Stimulated activated CD4-positive, alpha-beta T cell treated with anti-CD3 and anti-CD28 coated beads, Interleukin-12 subunit alpha, Interleukin-12 subunit beta, amount 100 ng/mL, for 24 hours (primary cell): ENCODE measurements at regions not wholly inside any gene's neighbourhood (a gene's known extent, or its start where the extent isn't known, plus 50 kb on each side); places are given as distances from the start of the nearest gene placed in this dataset.

Source experiments
- DNase-seq, 2 experiments: peaks; one replicate each; pipeline ENCODE4 v3.0.0-alpha.2; 2020; ENCODE audit warnings: low read depth in 2 of 2

DNA sequence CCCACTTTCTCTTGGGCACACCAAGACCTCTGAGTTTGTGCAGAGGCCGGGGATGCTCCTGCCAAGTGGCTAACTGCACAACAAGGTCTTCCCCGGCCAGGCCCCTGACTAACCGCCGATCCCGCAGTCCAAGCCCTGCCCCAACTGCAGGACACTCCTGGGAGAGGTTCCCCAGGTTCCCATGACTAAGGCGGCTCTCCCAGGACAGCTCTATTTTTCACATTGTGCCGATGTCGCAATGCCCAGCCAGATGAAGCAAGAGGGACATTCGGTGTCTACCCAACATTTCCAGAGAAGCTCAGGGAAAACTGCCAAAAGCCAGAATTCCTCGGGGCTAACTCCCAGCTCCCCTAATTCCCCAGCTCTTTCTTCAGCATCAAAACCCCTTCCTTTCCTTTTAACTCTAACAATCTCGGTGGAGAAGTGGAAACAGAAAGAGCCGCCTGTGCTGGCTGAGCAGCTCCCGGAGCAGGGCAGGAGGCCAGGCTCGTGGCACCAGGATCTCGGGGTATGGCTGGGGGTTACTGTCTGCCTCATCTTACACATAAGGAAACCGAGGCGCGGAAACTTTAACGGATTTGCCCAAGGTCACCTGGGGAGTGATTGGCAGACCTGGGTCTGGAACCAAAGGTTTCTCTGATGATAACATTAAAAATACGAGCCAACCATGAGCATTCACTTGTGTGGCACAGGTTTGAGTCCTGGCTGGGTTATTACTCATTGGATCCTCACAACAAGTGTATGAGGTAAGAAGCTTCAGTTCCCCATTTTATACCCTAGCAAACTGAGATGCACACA is 318.2 kb downstream of the BCL11B start:
- no peak for DNase-seq

DNA sequence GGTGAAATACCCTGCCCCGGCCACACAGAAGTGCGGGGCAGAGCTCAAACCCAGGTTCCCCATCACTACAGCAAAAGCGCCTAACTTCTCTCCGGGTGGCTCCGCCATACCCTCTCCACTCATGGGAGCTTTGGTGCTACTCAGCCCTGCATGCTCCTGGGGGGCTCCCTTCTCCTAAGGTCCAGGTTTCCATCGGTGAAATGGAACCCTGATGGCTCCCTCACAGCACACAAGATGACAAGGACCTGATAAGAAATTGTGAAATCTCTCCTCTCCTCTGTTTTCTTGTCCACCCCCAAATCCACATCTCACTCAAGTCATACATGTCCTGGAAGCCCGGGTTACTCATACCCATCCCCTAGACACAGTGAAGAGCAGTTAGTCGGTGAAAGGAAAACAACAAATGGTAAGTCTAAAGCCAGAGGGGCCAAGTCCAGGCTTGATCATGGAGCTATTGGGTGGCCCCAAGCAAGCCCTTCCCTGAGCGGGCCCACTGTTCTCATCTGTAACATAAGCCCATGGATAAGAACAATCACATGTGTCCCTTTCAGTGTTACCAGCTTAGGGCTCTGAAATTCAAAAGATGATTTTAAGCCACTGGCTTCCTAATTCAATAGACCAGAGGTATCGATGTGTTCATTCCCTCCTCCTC is 317.5 kb downstream of the BCL11B start:
- no peak for DNase-seq

DNA sequence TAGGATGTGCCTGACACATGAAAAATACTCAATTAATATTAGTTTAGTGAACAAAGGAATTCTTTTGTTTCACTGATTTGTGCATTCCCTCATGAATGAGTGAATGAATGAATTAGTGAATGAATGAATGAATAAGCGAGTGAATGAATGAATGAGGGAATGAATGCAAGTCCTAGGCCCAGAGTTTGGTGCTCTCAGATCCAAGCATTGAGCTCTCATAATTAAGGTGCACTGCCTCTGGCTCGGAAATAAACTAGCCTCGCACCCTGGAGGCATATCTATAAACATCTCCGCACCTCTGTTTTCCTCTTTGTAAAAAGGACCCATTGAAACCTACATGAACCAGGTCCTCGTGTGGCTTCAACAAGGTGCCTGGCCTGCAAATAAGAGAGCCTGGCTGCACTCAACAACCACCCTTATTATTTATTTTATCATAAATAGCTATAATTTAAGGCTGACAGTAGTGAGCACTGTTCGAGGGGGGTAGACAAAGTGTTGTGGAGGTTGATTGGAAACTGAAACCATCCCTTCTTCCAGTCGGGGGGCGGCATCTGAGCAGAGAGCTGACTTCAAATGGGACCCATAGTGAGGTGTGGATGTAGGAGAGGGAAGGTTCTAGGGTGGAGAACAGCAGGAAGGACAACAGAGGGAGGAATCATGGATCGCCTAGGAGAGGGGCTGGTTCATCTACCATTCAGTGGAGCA is 316.8 kb downstream of the BCL11B start:
- no peak for DNase-seq

GRCh38 chr14:98955741-98956070 is 316.3 kb downstream of the BCL11B start:
- DNase-seq = no peak

GRCh38 chr14:98956181-98956580 is 315.8 kb downstream of the BCL11B start:
- no peak for DNase-seq

GRCh38 chr14:98956661-98957060 is 315.3 kb downstream of the BCL11B start:
- no peak for DNase-seq

GRCh38 chr14:98957211-98958047 is 314.6 kb downstream of the BCL11B start:
- no peak for DNase-seq

DNA sequence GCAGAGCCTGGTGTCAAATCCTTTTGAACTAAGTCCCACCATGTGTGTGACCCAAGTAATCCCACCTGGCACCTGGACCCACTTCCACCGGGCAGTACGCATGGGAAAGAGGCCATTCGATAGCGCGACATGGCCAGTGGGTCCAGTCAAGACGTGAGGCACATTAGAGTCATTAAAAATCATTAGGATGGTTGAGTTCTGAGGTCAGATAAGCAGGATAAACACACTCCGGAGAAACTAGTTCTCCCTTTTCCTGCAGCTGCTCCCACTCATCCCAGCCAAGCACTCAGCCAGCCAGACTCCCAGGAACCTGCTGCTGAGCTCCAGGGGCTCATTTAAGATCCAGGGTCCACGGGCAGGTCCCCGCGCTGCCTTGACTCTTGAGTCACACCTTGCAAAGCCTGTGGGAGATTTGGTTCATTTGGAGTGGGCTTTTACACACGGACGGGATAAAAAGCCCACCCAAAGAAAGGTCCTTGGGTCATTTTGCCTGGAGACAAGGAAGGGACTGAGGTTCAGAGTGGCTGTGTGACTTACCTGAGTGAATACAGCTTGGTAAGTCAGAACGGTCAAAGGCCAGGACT is 313.9 kb downstream of the BCL11B start:
- DNase-seq = no peak

GRCh38 chr14:98958632-98959031 is 313.4 kb downstream of the BCL11B start:
- no peak for DNase-seq

- no peak for DNase-seq
These were observed 312.6 kb downstream of the BCL11B start for GRCh38 chr14:98959410-98959809.

GRCh38 chr14:98959958-98960616 is 311.9 kb downstream of the BCL11B start:
- no peak for DNase-seq

DNA sequence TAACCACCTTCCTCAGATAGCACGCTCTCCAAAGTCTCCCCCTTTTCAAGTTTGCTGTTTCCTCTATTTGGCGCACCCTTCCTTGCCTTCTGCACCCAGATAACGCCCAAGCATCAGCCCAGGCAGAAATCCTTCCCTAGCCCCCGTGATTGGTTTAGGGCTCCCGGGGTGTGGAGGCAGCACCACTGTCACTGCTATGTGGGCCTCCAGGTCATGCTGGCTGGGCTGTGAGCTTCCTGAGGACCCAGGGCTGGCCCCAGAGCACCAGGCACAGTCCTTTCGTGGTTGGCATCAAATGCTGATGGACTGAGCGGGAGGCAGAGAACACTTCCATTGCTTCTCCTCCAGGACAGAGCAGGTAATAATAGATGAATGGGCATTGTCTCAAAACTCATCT is 311.4 kb downstream of the BCL11B start:
- DNase-seq = no peak

DNA sequence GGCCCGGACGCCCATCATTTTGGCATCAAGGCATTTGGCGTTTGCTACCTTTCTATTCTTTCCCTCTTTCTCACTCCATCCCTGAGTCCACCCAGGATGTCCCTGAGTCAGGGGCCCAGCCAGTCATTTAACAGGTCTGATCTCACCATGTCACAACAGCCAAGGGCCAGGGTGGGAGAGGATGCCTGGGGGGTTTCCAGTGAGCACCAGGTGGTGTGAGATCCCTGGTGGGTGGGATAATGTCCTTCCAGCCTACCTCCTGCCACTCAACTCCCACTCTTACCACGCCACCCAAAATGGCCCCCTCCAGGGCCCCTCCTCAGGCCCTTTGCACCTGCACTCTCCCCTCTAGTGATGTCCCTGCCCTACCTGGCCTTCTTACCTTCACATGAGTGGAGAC is 310.8 kb downstream of the BCL11B start:
- DNase-seq = no peak

DNA sequence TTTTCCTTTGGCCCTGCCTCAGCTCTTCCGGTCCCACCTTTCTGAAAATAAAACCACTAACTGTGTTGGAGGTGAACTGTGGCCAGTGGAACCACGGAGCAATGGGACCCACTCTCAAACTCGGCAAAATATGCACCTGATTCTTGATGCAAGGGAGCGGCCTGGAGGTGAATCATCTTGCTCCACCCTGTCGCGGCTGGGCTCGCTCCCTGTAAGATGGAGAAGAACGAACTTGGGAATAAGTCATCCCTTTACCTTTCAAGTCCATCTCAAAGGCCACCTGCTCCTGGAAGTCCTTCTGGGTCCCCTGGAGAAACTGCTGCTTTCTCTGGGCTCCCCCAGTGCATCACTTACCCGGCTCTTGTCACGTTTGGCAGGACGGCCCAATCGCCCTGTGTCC is 309.9 kb downstream of the BCL11B start:
- DNase-seq = no peak

- no peak for DNase-seq
These were observed 308.4 kb downstream of the BCL11B start for GRCh38 chr14:98963610-98964009.

GRCh38 chr14:98964171-98964570 is 307.8 kb downstream of the BCL11B start:
- no peak for DNase-seq

GRCh38 chr14:98965076-98965475 is 306.9 kb downstream of the BCL11B start:
- no peak for DNase-seq

DNA sequence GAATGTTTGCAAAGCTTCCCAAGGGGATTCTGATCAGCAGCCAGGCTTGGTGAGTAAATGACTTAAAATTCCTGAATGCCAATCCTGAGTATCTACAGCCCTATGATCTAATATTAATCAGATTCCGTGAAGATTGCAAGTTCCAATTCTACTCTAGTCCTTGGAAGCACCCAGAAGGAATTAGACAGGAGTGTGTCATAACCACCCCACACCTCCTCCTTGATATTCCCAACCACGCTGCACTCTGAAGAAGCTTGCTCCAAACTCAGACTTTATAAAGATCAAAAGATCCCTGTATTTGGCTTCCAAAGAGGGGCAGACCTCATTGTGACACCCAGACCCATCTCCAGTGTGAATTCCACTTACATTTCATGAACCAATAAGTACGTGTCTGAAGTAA is 306.0 kb downstream of the BCL11B start:
- DNase-seq = no peak

- DNase-seq = no peak
These were observed 305.4 kb downstream of the BCL11B start for GRCh38 chr14:98966475-98967162.

DNA sequence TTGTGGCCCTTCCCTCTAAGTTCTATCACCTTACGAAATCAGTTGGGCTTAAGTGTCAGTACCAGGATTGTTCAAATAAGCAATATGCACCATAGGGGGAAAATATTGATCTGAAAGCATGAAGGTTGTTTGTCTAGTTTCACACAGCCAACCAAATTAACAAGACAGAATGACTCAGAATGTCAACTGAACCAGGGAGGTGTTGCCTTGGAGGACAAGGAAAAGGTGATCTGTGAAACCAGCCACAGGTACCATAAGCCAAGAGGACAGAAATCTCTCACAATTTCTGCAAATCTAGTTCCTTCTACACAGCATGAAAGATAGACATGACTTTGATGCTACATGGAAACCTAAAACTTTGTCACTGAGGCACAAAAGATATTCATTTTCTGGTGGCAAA is 297.9 kb downstream of the BCL11B start:
- DNase-seq = no peak

DNA sequence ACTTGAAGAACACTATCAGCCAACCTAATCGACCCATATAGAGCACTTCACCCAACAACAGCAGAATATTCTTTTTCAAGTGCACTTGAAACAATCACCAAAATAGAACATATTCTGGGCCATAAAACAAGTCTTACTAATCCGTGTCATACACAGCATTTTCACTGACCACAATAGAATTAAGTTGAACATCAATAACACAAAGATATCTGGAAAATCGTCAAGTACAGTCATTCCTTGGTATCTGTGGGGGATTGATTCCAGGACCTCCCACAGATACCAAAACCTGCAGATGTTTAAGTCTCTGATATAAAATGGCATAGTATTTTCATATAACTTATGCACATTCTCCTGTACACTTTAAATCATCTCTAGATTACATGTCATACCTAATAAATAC is 295.7 kb downstream of the BCL11B start:
- DNase-seq = no peak
